Sciatic nerve (tissue), 2 donors: ENCODE measurements at regions not wholly inside any gene's neighbourhood (a gene's known extent, or its start where the extent isn't known, plus 50 kb on each side); places are given as distances from the start of the nearest gene placed in this dataset.
"Not testable (repeated sequence)": the region's sequence is repeated elsewhere in the genome, so short reads cannot be mapped to it uniquely, and the experiment has no call there.

Source experiments
- ATAC-seq: fragments of 200-7000 bp; cut with Tn5 transposase; one replicate; pipeline ENCODE4 v1.9.1; 2020; ENCODE audit warnings: mild to moderate bottlenecking, moderate library complexity
- DNase-seq: peaks from one replicate; pipeline ENCODE4 v3.0.0-alpha.2; 2020; ENCODE audit warnings: low spot score
- intact Hi-C: fragments of 100-400 bp; cut with DNase I; formaldehyde crosslinking; loops from one replicate; pipeline ENCODE4 v1.14.2; 2022
- donor health status: DM: no; HTN: no; CAD: no.
- donor health status: DM: no; HTN: no; CAD: no.

DNA sequence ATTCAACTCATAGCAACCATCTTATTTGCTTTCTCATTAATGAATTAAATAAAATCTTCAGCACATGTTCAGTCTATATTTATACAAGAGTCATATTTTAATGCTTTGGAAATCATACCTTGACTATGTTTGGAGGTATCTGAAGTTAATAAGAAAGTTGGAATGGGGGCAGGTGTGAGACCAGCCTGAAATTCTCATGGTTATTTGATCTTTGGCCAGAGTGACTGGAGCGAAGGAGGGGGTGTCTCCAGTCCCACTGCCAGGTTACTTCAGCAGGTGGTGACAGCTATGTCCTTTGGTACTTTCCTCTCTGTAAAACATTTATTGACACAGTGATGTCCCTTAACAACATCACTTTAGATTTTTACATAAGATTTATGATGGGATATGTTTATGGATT lies 318.1 kb upstream of the SGCD start:
- DNase-seq, result no peak
- intact Hi-C loops, result no loop called here
- no peak for ATAC-seq

DNA sequence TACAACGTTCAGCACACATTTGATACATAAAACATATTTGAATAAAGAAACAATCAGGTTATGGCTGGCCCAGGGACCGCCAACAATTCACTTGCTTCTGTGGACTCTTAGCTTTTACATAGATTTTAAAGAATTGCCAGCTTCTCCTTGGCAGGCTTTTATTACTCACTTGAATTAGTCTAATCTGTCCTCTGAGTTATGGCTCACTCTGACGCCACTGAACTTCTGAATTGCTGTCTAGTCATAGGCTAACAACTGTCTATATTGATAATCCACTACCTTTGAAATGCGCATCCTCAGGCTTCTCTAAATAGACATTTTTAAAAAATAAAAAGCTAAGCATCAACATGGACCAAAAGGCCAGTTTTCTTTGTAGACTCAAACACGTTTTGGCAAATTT lies 317.4 kb upstream of the SGCD start:
- ATAC-seq (no peak), DNase-seq (no peak)
- intact Hi-C loops, result no loop called here

DNA sequence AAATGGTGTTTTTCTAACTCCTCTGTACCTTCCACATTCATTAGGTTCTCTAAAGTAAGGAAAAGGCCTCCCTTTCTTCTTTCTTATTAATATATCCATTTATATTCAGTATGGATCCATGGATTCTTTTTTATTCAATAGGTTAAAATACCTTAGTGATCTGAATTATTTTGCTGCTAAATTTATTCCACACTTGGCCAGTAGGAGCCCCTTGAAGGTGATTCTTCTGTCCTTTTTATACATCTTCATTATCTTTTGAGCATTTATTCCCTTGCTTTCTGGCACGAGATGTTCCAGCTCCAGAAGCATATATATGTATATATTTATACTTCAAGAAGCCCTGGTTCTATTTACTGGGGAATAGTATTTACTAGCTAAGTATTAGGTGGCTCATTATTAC lies 311.8 kb upstream of the SGCD start:
- DNase-seq (no peak), ATAC-seq (no peak)
- intact Hi-C loops, result no loop called here

DNA sequence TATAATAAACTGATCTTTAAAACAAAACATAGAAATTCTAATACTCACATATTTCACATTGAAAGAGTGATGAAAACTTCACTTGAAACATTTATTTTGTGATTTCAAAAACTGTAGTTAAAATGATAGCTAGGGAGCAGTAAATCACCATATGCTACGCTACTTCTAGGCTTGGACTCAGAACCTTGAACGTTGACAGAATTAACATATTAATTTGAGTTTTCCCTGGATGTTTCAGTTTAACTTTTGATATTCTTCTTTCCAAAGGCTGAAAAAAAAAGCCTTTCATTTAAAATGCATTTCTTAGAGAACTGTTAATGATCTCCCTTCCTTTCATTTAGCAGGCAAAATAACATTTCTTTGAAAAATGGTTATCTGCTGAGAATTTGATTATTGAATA lies 307.8 kb upstream of the SGCD start:
- no peak for DNase-seq
- ATAC-seq, result no peak
- intact Hi-C loops, result no loop called here

DNA sequence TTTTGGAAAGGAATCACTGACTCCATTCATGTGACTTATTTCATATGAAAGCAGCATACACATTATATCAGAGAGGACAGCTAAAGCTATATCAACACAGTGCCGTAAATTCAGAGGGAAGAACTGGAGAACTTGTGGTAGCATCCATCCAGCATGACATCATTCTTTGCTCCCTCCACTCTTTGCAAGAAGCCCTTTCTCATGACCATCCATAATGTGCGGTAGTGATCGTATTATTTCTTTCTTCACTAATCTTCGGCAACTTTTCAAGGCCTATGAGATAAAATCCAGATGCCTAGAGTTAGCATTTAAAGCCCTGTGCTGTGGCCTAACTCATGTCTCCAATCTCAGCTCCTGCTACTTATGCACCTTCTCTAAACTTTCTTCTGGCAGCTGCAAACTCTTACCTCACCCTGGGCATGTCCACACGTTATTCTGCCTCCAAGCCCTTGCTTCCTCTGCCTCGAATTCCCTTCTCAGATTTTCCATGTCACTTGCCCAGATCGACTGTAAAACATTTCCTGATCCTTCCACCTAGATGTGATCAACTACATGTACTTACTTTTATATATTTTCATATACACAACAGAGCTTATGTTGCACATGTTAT lies 307.3 kb upstream of the SGCD start:
- DNase-seq, result no peak
- intact Hi-C loops, result no loop called here
- no peak for ATAC-seq

DNA sequence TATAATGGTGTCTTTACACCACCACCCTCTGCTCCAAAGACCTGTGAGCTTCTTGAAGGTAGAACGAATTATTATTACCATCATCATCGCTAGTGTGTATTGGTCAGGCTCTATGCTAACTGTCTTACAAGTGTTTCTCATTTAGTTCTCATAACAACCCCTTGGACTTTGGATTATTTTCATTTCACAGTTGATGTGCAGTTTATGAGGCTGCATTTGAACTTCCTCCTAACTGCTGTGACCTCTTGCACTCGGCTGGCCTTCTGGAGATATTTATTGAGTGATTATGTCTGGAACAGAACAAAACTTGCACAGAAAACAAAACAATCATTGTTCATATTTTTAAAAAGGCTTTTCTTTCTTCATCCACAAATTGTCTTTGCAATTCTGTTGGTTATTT lies 306.3 kb upstream of the SGCD start:
- intact Hi-C loops, result no loop called here
- ATAC-seq (peak; percentile 56), DNase-seq (no peak)

DNA sequence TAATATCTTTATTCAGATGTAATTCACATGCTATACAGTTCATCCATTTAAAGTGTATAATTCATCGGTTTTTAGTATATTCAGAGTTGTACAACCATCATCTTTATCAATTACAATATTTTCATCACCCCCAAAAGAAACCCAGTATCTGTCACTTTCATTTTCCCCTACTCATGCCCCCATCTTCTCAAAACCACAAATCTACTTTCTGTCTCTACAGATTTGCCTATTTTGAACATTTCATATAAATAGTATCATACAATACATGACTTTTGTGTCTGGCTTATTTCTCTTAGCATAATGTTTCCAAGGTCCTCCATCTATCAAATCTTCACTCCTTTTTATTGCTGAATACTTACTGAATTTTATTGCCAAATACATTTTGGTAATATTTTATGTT lies 305.1 kb upstream of the SGCD start:
- intact Hi-C loops, result no loop called here
- DNase-seq (no peak), ATAC-seq (no peak)

DNA sequence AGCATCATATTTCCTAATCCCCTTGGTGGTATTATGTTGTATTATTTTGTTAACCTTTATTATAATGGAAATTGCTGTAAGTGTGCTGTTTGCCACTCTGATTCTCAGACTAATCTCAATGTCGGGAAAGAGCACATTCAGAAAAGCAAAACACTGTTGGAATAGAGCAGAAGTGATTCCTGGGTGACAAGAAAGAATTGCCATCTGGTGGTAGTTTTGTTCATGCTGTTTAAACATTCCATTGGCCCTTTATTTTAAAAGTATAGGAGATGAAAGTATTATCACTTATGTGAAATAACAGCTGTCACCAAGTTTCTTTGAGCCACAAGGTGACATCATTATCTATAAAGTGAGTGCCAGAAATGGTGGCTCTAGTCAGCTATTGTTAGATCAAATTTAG lies 301.3 kb upstream of the SGCD start:
- no peak for DNase-seq
- intact Hi-C loops, result no loop called here
- no peak for ATAC-seq

DNA sequence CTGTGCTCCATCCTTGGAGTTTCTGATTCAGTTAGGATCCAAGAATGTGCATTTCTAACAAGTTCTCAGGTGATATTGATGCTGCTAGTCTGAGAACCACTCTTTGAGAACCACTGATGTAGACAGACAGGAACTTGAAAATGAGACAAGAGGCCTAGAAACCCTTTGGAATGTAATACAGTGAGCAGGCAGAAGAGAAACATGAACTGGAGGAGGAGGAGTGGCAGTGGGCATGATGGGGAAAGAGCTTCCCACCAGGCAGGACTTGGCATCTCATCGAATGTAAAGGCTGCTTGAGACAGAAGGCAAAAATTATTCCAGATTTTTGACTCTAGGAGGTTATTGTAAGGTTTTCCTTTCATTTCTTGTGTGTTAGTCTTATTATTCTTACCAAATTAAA lies 295.8 kb upstream of the SGCD start:
- intact Hi-C loops, result no loop called here
- ATAC-seq, result no peak

DNA sequence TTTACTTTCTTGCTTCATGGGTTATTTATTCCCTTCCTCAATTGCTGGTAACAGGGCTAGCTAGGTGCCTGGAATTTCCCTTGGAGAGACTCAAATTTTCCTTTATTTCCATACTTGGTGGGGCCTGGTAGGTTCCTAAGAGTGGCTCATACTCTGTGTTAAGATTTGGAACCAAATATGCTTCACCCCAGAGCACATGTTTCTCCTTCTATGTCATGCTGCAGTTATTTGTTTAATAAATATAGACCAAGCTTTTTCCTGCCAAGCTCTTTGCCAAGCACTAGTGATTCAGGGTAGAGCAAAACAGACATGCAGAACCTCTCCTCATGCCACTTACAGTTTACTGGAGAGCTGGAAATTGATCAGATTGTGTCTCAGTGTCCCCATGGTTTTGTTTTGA lies 290.3 kb upstream of the SGCD start:
- DNase-seq (no peak), ATAC-seq (no peak)
- intact Hi-C loops, result no loop called here

More for the DNA sequence above, 295.8 kb upstream of the SGCD start:
- DNase-seq, result no peak

DNA sequence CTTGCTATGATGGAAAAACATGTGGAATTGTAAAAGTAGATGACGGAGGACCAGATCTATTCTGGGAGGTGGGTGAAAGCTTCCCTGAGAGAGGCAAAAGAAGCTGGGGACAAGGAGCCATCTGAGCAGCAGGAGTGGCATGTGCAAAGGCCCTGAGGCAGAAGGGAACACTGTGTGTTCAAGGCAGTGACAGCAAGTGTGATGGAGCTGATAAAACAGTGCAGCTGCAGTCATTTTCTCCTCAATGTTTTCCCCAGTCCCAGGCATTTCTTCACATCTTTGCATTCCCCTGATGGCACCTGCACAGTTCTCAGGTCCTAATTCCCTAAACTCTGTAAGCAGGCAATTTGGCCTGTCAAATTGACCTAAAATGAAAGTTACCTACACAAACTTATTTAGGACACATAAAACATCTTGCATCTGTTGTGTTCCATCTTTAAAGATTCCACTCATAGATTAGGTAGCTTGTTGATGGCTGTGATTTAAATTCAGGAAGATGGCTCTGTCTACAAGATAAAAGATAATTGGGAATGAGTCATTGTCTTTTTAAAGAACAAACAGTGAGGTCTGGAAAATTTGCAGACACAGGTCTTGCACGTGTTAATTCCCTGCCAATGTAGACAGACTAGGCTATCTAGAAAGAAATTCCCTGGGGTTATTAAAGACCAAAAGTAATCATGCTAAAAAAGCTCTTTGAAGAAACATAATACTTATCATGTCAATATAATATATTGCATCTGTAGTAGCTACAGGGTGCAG lies 289.6 kb upstream of the SGCD start:
- ATAC-seq, result no peak
- intact Hi-C loops, result no loop called here
- no peak for DNase-seq

DNA sequence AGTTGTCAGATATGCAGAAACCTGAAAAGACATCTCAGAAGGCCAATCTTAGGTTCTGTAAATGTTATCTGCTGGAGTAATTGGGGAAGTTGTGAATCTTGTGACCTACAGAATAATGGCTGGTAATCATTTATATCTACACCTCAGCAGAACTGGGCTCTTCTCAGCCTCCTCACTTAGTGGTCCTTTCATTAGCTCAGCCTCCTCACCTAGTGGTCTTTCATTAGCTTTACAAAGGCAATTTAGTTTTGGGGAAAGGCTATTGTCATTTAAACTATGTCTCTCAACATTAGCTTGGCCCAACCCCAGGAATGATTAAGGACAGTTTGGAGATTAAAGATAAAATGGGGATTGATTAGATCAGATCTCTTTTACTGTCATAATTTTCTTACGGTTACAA lies 284.2 kb upstream of the SGCD start:
- DNase-seq, result no peak
- intact Hi-C loops, result no loop called here
- ATAC-seq, result no peak

DNA sequence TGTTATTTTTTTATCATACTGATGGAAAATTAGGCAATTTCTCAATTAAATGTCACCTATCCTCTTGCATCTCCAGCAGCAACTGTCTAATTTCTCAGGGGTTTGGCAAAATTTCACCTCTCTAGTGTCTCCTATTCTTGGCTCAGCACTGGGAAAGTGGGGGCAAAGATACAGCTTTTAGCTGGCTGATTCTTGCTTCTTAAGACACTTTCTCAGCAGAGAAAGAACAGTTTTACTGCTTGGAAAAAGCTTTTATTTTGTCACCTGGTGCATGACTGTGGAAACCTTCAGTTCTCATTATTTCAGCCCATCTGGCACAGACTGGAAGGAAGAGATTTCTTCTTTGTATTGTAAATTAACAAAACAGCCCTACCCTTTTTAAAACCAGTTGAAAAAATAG lies 283.6 kb upstream of the SGCD start:
- intact Hi-C loops, result no loop called here
- no peak for ATAC-seq
- DNase-seq, result no peak

DNA sequence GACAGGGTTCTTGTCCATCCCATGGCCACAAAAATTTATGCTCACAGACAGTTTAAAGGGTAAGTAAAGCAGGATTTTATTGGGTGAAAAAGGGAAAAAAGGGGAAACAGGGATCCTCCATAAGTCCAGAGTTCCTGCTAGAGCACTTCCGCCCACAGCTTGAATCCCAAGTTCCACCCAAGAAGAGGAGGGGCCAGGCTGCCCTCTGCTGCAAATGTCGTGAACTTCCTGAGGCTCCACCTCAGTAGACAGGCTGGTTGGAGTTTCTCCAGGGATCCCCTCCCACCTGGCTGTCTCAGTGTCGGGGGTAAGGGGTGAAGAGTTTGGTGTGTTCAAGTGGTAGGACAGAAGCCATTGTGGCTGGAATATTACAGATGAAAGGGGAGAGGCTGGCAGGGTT lies 275.0 kb upstream of the SGCD start:
- DNase-seq, result no peak
- ATAC-seq, result no peak
- intact Hi-C loops, result no loop called here

DNA sequence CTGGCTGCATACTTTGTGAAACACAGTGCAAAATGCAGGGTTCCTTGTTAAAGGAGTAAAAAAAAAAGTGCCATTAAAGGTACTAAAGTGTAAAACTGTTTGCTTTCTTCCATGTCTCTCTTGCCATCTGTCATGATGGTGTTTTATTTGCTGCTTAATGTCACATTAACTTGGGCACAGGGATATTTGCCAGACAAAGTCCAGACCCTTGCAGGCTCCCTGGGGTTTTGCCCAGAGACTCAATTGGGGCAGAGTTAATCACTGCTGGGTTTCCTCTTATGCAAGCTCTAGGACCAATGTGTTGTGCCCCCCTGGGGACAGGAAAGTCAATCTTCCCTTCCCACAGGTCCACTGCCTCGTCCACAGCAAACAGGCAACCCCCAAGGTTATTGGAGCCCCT lies 274.3 kb upstream of the SGCD start:
- ATAC-seq (no peak), DNase-seq (no peak)
- intact Hi-C loops, result no loop called here

DNA sequence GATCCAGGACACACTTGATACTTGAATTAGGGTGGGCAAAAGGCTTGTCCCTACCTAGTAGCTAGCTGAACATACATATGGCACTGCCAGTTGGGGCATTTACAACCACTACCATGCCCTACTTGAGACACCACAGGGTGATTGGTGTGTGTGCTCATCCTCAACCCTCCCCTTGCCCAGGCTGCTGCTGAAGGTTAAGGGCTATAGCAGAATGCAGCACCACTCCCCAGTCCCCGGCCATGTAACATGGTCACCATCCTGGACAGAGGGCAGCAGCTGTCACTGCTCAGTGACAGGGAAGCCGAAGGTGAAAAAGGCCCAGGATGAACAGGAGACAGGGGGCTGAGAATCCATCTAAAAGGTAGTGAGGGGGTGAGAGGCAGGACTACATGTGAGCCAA lies 273.9 kb upstream of the SGCD start:
- DNase-seq, result no peak
- ATAC-seq, result no peak
- intact Hi-C loops, result no loop called here

DNA sequence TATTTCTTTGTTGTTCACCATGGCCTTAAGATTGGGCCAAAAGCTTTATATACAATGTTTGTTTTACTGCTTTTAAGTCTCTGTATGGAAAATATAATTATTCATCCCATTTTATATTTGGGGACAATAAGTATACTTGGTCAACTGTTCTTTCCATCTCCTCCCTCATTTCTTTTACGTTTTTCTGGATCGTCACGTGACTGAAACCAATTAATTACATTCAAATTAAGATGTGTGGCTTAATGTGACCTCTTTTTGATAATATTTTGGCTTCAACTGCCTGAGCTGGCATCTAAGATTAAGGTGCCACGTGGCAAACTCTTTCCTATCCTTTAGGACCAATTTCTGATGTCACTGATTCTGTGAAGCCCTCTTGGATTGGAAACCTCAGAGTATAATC lies 250.1 kb upstream of the SGCD start:
- intact Hi-C loops, result no loop called here
- DNase-seq (no peak), ATAC-seq (no peak)

DNA sequence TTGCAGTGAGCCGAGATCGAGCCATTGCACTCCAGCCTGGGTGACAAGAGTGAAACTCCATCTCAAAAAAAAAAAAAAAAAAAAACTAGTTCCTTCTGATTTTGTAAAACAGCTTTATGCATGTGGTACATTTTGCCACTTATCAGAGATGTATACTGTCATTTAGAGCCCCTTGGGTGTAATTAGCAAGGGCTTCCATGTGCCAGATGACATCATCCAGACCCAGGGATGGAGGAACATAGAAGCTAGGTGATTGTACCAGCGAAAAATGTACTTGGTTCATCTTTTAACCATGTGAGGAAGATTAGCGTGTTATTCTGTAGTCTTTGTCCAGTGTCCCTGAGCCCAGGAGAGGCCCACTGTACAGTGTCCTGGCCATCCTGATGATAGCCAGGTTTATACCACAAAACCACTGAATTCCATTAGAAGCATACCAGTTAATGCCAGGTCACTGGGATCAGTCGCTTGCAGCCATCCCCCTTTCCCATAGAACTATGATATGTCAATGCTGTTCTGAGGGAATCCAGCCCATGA lies 239.3 kb upstream of the SGCD start:
- intact Hi-C loops, result no loop called here
- DNase-seq (no peak), ATAC-seq (no peak)

DNA sequence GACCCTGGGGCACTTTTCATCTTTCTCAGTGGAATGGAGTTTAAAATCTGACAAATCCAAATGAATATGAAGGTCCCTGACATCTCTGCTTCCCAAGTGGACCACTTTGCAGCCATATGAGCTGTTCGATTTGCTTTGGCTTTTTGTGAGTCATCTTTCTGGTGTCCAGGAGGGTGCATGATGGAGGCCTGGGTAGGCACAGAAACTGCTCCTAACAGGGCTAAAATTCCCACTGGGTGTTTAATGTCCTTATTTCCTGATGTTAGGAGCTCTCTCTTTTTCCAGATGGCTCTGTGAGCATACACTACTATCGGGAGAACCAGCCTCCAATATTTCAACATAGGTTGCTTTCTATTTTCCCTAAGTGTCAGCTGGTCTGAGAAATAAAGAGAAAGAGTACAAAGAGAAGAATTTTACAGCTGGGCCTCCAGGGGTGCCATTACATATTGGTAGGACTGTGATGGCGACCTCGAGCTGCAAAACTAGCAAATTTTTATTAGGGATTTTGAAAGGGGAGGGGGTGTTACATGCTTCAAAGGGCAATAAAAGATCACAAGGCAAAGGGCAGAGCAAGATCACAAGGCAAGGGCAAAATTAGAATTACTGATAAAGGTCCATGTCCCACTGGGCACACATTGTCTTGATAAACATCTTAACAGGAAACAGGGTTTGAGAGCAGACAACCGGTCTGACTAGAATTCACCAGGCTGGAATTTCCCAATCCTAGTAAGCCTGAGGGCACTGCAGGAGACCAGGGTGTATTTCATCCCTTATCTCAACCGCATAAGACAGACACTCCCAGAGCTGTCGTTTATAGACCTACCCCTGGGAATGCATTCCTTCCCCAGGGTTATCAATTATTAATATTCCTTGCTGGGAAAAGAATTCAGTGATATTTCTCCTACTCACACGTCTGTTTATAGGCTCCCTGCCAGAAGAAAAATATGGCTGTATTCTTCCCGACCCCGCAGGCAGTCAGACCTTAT lies 236.7 kb upstream of the SGCD start:
- ATAC-seq, DNase-seq, intact Hi-C loops: not testable (repeated sequence)

DNA sequence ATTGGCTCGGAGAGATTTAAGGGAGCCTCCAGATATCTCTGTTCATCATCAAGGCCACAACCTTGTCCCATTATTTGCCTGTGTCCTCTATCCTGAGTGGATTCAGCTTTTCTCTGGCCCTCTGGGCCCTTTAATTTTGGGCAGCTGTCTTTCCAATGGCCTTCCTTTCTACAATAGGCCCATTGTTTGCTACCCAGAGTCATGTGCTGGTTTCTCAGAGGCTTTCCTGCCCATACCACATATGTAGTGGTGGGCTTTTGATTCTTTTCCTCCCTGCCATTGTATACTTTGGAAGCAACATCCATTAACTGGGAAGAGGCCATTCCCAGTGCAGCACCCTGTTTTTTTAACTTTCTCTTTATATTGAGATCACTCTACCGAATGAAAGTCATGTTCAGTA lies 233.9 kb upstream of the SGCD start:
- DNase-seq (no peak), ATAC-seq (no peak)
- intact Hi-C loops, result no loop called here
